Ureter (tissue), 1 donor: ENCODE measurements at regions not wholly inside any gene's neighbourhood (a gene's known extent, or its start where the extent isn't known, plus 50 kb on each side); places are given as distances from the start of the nearest gene placed in this dataset.
"Not testable (repeated sequence)": the region's sequence is repeated elsewhere in the genome, so short reads cannot be mapped to it uniquely, and the experiment has no call there.

Experiments used
- DNase-seq: peaks from one replicate; pipeline ENCODE4 v3.0.0-alpha.2; 2020; ENCODE audit warnings: low spot score
- donor health status: DM: yes; HTN: yes; CAD: no.

DNA sequence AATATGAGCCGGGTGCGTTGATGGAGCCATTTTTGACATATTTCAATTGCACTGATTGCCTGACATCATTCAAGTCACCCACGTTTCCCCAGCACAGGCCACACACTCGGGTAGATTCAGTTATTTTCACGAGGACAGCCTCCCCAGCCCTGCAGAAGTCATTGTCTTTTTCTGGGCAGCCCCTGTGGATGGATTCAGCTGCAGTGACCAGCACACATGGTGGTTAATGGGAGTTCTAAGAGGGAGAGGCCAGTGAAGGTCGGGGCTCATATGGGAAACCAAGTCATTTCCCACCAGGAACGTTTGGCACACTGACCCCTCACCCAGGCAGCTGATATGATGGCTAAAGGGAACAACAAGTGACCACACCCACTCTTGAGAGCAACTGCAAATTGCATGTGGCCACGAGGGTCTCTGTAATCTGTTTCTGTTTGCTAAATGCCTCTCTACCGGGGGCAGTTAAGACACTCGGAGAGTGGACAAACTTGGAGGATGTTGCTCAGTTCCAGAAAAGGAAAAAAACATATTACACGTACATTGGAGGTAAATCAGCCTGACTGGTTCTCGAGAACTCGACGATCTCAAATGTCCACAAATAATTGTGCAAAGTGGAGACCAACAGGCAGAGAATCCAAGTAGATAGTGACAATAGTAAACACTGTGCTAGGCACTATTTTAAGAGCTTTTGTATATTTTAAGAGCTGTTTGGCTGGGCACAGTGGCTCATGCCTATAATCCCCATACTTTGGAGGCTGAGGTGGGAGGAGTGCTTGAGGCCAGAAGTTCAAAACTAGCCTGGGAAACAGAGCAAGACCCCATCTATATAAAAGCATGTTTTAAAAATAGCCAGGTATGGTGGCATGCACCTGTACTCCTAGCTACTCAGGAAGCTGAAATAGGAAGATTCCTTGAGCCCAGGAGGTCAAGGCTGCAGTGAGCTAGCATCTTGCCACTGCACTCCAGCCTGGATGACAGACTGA is 167.2 kb upstream of the IRF2BP2 start:
- no peak for DNase-seq

DNA sequence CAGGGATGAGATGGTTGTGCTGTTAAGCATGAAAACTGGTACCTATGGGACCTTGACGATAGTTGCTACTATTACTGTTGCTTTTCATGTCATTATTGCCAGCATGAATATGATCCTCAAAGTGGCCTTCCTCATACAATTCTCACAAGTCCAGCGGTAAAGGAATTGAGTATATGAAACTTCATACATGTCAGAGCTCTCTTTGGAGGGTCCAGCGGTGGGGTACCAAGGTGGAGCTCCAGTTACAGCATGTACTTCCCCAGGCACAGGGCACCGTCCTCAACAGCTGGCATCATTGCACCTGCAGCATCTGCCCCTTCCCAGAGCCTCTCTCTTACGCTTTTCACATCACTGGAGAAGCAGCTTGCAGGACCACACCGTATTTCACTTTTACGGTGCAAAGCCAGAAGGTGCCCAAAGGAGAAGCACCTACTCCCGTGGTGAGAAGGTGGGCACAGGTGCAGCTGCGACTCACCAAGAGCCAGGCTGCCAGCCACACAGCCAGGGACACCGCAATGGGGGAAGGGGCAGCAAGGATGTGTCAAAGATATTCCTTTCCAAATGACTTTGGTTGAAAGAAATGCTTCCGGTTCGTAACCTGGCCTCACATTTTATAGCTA is 166.4 kb upstream of the IRF2BP2 start:
- no peak for DNase-seq

DNA sequence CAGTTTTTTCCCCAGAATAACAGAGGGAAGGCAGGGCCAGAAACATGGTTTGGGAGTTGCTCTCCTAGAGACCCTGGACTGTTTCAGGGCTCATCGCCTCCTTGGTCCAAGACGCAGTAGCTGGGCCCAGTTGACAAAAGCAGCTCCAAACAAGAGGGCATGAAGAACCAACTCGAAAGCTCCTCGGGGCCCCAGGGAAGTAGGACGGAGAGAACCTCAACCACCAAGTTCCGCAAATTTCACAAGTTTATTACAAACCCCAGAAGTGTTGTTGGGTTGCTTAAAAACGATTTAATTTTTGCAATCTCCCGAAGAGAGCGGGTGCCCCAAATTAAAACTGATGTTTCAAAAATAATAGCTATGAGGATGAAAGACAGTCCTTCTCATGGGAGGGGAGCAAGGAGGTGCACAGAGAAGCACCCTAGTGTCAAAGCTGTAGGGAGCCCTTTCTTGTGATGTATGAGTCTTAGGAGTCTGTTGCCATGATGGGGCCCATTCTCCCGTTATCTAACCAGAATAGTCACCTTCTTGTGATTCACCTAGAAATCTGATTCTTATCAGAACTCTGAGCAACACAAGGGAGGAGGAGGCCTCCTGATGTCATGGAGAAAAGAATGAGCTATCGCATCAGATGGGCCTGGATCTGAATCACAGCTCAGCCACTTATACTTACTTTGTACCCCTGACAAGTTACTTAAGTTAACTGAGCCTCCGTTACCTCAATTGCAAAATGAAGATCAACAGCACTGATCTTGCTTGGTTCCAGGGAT is 165.7 kb upstream of the IRF2BP2 start:
- no peak for DNase-seq

DNA sequence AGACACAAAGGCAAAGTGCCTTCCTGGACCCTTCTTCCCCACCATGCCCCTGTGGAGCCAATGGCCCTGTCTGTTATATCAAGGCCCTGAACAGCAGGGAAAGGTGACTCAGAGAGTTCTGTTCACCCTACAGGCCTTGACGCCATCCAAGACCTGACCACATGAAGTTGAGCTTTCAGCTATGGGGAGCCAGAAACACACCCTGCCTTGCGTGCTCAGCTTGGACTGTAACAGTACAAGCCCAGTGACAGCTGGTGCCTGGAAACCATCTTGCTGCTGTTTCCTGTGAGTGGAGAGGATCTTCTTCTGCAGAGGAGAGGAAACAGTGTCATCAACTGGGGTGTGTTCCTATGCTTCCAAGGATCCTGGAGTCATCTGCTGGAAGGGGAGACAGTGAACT is 165.0 kb upstream of the IRF2BP2 start:
- DNase-seq: no peak

DNA sequence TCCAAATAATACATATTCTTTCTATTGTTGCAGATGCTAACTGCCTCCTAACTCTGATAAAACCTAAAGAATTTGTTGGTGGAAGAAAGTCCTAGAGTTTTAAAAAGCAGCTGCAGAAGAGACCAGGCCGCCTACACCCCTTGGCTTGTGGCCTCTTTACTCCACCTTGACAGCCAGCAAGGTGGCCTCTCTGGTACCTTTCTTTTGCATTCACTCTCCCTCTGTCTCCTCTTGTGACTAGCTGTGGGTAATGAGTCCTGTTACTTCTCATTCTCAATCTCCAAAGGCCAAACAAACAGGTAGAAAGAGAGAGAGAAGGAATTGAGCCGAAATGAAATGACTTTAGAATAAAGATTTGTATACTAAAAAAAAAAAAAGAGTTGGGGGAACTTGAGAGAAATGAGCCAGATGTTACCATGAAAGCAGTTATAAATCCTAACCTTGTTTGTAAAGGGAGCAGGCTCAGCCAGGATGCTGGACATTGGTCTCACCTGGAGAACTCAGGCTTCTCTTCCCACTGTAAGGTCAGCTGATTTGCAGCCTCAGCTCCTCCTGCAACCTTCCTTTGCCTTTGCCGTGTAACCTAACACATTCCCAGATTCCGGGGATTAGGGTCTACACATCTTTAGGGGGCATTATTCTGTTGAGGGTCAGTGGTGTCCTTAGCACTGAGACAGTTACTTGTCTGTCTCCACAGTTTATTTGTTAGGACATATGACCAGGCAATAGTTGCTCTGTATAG is 164.1 kb upstream of the IRF2BP2 start:
- no peak for DNase-seq

DNA sequence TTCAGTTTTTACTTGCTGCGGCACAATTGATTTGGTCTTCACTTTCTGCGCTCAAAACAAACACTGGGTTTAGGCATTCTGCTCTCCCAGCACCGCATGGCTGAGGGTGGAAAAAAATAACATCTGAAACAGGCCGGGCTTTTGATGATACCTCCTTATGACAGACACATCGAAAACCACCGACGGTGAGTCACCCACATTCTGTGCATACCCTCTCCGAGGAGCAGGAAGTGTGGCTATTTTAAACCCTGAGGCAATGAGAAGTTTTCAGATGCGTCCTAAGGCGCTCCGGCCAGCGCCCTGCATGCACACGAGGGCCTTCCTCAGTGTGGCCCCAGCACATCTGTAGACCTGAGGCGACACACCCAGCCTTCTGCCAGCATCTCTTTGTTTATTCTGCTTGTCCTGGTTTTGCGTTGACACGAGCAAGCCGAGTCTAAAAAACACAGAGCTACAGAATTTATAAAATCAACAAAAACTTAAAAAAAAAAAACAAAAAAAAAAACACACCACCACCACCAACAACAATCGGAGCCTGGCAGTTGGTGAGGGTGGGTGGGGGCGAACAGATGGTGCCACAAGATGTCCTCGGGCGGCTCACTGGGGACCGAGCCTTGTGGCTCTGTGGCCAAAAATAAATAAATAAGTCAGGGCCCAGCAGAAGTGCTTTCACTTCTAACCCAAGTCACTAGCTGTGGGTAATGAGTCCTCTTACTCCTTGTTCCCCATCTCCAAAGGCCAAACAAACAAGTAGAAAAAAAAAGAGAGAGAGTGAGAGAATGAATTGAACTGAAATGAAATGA is 162.6 kb upstream of the IRF2BP2 start:
- peak; percentile 79 for DNase-seq

DNA sequence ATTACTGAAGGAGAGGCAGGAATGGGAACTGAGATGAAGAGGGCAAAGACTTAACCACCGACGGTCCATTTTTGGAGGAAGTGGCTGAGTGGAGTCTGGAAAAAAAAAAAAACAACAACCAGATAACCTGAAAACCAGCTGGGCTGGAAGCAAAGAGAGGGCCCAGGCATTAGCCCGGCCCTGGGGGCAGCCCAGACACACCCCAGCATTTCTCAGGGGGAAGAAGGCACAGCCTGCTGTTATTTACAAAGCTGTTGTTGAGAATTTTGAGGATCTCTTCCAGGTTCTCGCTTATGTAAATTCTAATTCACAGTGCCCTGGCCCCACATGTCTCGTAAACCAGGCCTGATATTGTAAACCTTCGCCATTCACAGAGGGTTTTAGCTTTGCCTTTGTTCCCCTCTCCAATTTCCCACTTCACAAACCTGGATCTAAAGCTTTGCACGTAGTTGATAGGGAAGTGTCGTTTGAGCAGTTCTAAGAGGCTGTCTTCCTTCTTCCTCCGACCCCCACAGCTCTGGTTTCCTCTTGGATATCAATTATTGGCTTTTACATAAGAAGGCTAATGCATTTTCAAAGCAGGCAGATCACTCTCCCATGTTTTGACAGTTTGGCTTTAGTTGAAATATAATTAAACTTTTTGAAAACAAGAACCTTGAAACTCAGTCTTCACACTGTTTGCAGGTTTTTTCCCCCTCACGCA is 161.8 kb upstream of the IRF2BP2 start:
- DNase-seq: no peak

DNA sequence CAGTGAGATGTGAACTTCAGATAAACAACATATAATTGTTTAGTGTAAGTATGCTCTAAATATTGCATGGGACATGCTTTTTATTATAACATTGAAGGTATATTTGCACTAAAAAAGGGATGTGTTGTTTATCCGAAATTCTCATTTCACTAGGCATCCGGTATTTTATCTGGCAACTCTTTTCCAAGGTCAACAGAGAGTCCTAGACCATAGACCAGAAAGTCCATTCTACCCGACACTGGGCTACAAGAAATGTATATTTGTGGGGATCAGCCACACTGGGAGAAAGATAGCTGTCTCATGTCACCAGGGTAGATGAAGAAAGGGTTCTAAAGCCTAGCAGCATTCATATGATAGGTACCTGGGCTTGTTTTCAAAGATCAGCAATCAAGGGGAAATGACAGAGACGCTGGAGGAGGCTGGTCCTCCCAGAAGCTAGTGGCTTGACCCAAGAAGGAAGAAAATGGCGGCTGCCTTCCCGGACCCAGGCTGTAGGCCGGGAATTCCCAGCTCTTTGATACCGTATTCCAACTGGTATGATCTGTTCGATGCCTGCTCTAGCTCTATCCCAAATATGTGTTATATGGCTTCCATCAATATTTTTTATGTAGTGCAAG is 161.1 kb upstream of the IRF2BP2 start:
- DNase-seq: no peak

DNA sequence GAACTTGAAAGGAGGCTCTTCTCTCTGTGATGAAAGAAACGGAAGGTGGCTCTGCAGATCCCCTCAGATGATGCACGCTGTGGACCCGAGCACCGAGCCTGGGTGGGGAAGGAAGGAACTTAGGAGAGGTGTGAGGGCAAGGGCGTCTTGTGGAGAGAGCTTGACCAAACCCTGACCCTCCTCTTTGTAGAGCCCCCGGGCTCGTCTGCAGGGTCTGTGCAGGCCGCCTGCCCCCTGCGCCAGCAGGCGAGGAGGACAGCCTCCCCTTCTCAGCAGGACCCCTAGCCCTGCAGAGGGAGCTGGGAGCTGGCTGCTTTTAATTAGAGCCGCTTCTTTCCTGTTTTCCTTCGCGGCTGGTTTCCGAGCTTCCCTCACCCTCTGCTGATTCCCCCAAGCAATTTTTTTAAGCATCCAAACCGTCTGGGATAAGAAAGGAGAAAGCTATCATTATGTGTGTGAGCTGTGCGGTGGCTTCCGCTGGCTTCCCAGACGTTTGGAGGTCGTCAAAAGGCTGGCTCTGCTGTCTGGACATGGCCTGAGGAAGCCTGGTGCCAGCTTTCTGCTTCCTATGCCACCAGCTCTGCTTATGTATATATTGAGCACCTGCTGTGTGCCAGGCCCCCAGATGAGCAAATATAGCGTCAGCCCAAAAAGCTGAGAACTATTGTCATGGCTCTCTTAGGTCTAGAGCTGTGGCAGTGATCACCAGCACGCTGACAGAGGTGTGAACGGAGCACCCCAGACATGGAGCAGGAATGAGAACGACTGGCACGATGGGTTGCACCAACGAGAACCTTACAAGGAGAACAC is 160.2 kb upstream of the IRF2BP2 start:
- no peak for DNase-seq

DNA sequence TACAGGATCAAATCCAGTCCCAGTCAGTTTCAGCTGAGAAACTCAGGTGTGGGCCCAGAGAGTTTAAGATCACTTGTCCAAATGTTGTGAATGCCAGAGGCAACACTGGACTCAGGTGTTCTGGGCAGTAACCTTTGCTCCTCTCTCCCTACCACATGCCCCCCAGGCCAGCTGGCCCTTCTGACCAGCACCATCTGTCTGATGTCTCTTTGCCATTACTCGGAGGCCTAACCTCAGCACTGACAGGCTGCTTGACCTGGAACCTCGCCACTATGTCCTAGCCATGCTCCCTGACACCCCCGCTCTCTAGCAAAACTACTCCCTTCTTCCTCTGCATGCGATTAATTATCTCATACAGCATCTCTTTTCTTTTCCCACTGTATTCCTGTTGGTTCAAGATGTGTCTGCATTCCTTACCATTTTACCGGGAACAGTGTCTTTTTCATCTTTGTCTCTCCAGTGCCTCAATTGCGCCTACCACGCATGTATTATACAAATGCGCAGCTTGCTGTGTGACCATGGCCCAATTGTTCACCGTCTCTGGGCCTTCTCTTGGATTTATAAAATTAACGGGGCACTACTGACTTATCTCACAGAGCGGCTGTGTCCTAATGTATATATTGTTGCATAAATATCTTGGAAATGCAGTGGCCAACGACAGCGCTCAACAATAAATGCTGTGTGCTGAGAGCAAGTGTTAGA is 159.5 kb upstream of the IRF2BP2 start:
- DNase-seq: peak; percentile 26

DNA sequence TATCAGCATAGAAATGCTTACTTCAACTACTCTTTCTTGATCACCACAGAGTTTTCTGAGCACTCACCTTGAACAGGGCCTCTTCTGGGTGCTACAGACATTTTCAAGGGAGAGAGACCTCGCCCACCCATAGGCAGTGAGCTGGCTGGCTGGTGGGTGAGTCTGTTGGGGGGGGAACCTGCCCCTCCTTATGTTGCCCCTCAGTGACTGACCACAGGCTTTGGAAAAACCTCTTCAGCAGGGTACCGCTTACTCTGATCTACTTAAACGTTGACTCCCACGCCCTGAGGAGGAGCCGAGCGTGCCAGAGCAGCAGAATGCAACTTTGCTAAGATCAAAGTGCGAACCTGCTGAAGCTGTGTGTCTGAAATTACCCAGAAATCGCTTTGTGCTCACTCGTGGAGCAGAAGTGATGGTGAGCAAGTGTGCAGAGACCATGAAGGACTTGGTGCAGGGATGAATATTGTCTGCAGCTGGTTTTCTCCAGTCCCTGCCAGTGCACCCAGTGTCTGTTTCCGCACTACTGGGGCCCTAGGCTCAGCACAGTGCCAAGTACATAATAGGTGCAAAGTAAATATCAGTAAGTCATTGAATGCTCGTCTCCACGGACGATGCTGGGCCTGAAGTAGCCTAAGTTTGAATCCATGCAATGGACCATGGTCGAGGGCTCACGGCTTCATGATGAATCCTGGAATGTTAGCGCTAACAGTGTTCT is 158.7 kb upstream of the IRF2BP2 start:
- DNase-seq: no peak

DNA sequence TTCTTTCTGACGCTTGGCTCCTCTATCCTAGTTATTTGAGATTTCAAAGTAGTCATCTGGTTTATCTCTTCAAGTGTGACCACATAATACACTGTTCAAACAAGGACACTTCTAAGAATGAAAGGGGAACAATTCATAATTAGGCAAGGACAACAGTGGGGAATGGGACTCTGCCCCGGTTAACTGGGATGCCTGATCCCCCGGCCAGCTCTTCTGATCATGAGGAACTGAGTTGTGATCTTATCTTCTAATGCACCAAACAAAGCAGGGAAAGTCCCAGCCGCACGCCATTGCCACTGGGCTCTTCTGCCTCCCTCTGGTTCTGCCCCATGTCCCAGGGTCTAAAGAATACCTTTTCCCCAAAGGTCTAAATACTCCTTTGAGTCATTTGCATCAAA is 158.2 kb upstream of the IRF2BP2 start:
- DNase-seq: peak; percentile 30

DNA sequence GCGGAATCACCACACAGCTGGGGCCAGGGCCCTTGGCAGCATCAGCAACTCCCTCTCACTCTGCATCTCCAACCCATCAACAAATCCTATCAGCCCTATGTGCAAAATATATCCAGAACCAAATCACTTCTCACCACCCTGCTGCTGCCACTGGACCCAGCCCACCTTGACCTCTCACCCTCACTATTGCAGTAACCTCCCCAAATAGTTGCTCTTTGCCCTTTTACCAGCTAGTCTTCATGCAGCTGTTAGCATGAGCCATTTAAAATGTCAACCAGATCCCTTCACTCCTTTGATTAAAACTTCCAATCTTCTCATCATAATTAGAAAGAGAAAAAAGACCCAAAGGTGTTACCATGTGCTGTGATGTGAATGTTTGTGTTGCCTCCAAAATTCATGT is 155.7 kb upstream of the IRF2BP2 start:
- no peak for DNase-seq

DNA sequence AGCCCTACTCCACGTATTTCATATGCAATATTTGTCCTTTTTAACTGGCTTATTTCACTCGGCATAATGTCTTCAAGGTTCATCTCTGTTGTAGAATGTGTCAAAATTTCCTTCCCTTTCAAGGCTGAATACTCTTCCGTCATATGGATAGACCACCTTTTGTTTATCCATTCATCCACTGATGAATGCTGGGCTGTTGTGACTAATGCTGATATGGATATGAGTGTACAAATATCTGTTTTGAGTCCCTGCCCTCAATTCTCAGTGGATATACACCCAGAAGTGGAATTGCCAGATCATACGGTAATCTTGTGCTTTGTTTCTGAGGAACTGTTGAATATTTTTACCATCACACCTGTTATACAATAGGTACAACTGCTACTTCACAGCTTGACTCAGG is 155.2 kb upstream of the IRF2BP2 start:
- DNase-seq: no peak

DNA sequence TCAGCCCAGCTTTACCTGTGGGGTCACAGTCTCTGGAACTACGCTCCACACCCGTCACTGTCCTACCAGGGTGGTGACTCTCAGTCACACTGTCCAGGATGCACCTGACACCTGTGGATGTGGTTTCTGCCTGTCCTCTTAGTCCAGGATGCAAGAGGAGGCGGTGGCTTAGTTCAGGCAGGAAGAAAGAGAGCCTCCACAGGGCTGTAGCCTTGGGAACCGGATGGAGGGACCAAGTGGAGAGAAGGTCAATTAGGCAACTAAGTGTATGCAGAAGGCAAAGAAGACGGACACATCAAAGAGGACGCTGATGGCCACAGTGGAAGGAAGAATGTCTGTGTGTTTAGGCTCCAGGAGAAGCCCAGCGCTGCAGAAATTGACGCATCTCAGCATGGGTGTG is 153.9 kb upstream of the IRF2BP2 start:
- DNase-seq: no peak

DNA sequence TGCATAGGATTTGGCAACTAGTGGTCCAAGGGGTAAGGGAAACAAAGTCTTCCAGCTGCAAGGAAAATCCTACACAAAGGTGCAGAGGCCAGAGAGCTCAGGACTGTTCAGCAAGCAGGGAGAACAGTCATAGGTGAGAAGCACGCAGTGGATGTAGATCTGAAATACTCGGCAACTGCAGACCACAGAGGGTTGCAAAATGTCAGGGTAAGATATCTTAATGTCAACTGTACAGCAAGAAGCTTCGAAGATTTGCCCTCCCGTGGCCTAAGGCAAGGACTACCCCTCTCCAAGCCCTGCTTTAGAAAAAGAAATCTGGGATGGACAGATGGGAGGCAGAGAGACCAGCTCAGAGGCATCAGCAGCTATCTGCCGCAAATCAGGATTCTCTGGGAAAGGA is 153.4 kb upstream of the IRF2BP2 start:
- DNase-seq: no peak

DNA sequence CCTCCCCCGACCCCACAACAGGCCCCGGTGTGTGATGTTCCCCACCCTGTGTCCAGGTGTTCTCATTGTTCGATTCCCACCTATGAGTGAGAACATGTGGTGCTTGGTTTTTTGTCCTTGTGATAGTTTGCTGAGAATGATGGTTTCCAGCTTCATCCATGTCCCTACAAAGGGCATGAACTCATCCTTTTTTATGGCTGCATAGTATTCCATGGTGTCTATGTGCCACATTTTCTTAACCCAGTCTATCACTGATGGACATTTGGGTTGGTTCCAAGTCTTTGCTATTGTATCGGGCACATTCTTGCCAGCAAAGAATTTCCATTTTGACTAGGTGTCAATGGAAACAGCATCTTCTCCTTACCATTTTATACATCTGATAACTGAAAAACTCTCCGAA is 152.1 kb upstream of the IRF2BP2 start:
- DNase-seq: not testable (repeated sequence)

DNA sequence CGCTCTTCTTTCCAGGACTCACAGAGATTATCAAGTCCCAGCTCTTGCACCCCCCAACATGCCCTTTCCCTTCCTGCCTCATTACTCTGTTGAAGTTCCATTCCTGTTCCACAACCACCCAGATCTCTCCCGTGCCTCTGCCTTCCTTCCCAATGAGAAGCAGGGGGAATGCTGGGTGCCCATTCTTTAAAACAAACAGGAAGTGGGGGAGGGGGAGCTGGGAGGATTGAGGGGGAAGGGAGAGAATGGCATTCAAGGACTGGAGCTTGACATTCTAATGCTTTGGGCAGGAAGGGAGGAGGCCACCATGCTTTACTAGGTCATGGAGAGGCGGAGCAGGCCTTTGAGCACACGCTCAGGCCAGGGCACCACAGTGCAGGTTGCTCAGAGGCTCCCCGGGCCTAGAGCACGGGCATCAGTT is 150.3 kb upstream of the IRF2BP2 start:
- no peak for DNase-seq
